Inferior parietal cortex (tissue), 1 donor: ENCODE measurements at regions not wholly inside any gene's neighbourhood (a gene's known extent, or its start where the extent isn't known, plus 50 kb on each side); places are given as distances from the start of the nearest gene placed in this dataset.

Source experiments
- DNase-seq: peaks from one replicate; pipeline ENCODE4 v3.0.0-alpha.2; 2016; ENCODE audit errors: extremely low spot score

DNA sequence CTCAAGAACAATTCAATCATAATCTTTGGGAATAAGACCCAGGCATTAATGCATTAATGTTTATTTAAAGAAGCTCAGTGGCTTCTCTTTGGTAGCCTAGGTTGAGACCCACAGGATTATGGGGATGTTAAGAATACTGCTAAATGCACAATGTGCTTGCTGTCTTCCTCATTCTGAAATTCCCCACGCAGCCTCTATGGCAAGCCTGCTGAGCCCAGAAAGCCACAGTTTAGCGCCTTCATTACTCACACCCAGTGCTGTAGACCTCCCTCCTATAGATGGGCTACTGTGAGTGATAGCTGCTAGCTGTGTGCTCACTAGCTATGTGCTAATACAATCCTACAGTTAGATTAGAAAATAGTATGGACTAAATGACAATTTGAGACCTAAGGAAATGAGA lies 90.6 kb downstream of the TNFSF13B start:
- DNase-seq: no peak

DNA sequence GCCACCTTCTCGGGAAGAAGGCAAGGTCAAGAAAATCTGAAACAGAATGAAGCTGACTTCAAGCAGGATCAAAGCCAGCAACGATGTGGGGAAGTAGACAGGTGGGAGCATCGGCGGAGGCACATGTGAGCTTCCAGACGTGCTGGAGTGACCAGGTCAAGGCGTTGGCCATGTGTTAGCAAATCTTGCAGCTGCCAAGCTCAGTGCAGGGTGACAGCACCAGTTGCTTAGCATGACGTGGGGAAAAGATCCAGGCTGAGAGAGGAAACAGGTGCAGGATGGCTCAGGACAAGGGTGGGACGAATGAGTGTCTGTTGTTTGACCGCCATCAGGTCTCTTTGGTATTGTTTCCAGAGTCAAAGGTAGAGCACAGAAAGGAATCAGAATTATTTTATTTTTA lies 92.3 kb downstream of the TNFSF13B start:
- DNase-seq: no peak

DNA sequence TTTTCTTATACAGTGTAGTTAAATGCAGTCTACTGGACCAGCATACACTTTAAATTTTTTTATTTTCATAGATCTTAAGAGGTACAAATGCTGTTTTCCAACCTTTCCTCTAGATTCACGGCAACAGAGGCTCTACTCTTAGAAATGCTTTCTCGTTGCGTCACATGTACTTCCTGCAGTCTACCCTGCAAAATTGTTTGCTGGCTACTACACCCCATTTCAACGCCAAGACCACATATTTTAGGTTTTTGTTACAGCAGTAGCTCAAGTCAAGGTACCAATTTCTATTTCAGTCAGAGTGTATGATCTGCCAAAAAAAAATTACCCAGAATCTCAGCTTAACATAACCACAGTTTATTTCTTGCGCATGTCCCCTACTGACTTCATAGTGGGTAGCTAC lies 94.1 kb downstream of the TNFSF13B start:
- DNase-seq: no peak

DNA sequence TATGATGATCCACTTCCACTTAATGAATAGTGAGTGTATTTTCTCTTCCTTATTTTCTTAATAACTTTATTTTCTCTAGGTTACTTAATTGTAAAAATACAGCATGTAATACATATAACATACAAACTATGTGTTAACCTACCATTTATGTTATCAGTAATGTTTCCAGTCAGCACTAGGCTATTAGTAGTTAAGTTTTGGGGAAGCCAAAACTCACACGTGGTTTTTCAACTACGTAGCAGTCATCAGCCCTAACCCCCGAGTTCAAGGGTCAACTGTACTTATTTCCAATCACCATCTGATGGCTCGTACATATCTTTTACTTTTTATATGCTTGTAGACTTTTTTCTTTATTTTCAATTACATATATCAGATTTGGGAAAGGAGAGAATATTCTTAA lies 95.7 kb downstream of the TNFSF13B start:
- no peak for DNase-seq

DNA sequence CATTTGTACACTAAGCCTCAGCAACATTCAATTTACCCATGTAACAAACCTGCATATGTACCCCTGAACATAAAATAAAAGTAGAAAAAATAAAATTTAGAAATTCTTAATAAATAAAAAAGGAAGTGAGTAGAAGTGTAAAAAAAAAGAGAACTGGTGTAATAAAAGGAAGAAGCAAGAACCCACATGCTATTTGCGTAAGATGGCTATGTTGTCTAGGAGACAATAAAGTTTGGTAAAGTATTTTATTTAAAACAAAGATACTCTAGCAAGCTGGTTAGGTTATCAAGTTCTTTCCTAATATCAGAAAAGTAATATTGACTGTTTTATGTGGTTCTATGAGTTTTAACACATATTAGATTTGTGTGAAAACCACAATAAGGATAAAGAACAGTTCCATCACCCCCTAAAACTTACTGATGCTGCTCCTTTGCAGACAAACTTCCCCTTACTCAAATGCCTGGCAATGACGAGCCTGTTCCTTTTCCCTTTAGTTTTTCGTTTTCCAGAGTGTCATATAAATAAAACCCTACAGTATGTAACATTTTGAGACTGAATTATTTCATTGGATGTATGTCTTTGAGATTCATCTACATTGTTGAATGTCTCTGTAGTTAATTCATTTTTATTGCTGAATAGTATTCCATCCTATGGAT lies 98.9 kb downstream of the TNFSF13B start:
- DNase-seq: no peak

DNA sequence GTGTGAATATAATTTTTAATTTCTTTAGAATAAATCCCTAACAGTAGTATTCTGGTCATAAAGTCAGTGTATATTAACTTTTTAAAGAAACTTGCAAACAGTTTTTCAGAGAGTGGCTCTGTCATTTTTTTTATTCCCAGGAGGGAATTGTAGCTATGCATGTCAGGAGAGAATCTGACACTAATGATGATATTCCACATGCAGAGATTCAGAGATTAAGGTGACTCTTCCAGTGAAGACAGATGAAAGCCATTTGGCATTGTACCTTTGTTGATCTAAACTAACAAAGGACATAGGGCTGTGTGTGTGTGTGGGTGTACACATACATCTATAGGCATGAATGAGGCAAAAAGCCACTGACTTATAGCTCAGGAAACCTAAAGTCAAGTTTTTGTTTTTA lies 99.9 kb downstream of the TNFSF13B start:
- DNase-seq: no peak

DNA sequence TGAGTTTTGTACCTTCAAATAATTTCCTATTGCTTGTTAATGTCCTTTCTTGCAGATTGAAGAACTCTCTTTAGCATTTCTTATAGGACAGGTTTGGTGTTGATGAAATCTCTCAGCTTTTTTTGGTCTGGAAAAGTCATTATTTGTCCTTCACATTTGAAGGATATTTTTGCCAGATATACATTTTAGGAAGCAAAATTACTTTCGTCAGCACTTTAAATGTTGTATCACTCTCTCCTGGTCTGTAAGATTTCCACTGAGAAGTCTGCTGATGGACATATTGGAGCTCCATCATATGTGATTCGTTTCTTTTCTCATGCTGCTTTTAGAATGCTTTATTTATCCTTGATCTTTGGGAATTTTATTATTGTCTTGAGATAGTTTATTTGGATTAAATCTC lies 105.5 kb downstream of the TNFSF13B start:
- no peak for DNase-seq

DNA sequence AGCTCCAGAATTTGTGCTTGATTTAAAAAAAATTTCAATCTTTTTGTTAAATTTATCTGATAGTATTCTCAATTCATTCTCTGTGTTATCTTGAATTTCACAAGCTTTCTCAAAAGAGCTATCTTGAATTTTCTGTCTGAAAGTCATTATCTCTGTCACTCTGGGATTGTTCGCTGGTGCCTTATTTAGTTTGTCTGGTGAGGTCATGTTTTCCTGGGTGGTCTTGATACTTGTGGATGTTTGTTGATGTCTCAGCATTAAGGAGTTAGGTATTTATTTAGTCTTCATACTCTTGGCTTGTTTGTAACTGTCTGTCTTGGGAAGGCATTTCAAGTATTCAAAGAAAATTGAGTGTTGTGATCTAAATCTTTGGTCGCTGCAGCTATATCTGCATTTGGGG lies 106.3 kb downstream of the TNFSF13B start:
- DNase-seq: no peak

DNA sequence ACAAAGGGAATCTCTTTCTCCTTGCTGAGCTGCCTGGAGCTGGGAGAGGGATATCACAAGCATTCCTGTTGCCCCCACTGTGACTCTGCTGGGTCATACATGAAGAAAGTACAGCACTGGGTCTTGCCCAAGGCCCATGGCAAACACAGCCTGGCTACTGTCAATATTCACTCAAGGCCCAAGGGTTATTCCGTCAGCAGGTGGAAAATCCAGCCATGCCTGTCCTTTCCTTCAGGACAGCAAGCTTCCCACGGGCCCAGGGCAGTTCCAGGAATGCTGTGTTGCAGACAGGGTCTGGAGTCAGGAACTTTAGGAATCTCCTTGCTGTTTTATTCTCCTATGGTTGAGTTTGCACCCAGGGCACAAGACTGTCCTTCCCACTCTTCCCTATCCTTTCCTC lies 106.8 kb downstream of the TNFSF13B start:
- no peak for DNase-seq

DNA sequence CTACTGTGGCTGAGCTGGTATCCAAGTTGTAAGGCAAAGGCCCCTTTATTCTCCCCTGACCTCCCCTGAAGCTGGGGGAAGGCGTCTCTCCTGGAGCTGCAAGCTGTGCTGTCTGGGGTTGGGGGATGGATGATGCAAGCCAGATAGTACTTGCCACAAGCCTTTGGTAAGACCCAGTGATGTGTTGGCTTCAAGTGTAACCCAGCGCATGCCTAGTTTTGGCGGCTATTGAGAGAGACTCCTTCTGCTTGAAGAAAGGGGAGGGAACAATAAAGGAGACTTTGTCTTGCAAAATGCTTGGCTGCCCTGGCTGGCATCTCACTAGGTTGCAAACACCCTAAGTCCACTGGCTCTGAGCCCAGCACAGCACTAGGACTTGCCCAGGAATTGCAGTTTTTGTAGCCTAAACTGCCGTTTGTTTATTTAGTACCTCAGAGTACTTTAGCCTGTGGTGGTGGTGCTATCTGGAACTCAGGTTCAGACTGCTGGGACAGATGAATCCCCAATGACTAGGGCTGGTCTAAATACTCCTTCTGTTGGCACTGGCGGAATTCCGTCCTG lies 108.2 kb downstream of the TNFSF13B start:
- DNase-seq: no peak

DNA sequence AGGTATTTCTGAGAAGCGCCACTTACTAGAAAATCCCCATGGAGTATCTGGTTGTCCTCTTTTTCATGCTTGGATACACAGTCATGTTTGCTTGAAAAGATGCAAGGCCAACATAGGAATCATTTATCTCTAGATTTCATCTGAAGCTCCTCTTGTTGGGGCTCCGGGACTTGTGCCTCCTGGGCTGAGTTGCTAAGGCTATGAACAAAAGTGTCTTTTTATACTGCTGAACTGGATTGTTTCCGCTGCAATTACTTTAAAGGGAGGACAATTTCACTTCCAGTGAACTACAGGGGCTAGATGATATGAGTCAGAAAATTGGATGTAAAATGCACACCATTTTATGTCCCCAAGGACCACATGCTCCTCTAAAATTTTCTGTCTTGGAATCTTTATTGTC lies 114.1 kb downstream of the TNFSF13B start:
- DNase-seq: no peak

DNA sequence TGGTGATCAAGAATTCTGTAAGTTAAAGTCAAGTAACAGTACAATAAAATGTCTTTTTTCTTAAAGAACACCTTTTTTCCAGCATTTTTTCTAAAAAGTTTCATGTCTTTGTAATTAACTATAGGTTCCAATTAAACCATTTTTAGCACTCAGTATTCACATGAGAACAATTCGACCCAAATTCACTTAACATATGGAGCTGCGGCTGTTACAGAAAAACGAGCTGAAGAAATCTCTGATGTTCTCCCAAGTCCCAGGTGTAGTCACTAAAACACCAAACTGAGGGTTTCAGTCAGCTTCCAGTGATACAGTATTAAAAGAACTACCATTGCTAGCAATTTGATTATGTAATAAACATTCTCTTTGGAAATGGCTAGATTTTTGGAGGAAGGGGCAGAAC lies 117.6 kb downstream of the TNFSF13B start:
- DNase-seq: no peak

DNA sequence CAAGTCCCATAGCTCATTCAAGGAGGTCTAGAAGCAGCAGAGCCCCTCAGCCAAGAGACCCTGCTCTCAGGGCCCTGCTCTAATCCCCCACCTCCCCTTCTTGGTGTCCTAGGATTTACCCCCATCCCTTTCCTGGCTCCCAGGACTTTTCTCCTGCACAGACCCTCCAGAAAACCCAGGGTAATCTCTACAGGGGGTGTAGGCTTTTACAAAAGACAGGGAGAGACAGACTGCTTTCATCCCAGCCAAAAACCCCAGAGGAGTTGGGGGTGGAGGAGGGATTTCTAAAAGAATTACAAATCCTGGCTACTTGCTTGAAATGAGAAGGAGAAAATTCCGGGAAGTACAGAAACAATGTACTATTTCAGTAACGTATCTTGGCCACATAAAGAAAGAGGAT lies 133.3 kb downstream of the TNFSF13B start:
- no peak for DNase-seq

DNA sequence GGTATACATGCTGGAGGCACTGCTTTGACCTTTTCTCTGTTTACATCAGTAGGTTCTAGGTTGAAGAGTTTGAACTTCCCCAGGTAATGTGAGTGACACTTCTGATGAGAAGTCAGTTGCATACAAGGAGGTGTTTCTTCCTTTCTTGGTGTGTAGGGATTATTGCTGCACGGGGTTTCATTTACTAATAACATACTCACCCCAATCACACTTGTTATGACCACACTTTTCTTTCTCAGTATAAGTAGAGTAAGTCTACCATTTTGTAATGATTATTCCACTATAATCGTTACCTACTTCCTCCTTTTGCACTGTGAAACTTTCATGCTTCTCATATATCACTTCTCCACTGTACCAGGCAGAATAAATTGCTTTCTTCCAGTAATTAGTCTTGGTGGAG lies 138.0 kb downstream of the TNFSF13B start:
- DNase-seq: no peak

DNA sequence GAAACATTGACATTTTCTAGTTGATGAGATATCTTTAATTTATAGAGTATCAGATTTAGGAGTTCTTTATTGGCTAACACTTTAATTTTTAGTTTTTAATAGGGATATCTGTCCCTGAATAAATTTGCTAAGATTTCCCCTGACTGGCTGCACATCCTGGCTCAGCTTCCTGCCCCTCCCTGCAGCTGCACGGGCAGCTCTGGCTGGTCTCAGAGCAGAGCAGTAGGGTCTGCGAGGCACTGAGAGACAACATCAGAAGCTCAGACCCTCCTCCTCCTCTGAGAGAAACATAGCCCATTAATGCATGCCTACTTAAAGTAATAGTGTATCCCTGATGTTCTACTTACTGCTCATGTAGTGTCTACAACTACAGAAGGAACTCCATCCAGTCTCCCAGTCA lies 139.2 kb downstream of the TNFSF13B start:
- no peak for DNase-seq

DNA sequence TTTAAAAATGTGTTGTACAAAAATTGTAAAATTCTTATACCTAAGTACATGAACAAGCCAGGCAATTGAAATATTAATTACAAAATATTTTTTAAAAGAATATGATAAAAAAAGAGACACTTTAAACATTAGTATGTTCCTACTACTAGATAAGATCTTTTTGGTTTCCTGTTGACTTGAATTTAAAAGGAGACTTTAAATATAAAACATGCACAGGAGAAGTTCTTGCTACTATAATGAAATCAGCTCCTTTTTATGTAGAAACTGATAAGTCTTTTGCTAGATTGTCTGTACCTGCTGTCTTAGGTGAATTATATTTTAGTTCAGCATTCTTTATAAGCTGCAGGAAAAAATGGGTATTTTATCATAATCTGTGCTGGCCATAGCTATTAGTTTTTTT lies 140.2 kb downstream of the TNFSF13B start:
- DNase-seq: no peak

DNA sequence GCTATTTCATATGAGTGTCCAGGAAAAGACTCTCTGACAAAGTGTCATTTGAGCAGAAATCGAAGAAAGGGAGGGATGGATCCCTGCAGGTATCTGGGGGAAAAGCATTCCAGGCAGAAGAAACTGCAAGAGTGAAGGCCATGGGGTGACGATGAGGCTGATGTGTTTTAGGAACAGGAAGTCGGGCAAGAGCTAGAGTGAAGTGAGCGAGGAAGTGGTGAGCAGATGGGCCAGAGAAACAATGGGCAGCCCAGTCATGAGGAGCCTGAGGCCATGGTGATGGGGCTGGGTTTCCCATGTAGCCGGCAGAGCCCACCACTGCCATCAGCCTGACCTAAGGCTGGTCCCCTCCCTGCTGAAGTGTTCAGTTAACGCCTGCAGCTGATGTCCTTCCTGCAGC lies 150.2 kb downstream of the TNFSF13B start:
- no peak for DNase-seq

DNA sequence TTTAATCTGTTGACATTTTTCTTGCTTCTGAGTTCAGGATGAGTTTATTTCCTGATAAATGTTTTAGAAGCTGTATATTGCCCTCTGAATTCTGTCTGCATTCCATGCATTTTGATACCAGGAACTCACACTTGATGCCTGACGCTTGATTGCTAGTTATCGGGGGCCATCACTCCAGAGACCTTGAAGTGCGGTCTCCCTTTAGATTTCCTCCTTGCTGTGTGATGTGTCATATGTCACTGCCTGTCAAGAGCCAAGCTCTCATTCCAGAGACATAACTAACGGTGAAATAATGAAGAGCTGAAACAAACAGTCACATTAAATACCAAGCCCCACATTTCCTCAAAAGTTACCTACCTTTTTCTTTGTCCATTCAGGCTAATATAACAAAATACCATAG lies 155.5 kb downstream of the TNFSF13B start:
- no peak for DNase-seq

DNA sequence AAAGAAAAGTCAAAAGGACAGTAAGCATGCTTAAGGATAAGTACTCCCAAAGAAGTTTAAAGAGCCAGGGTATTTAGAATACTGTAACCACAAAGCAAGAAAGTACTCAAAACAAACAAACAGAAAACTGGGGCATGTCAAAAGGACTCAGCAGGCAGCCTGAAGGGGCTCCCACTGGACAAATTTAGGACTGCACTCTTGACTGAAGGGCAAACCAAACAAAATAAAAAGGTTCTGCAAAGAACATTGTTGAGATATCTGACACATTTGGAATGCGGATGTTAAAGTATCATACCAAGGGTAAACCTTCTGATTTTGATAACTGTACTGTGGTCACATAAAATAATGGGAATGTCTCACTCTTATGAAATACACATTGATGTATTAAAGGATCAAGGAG lies 157.4 kb downstream of the TNFSF13B start:
- DNase-seq: no peak

DNA sequence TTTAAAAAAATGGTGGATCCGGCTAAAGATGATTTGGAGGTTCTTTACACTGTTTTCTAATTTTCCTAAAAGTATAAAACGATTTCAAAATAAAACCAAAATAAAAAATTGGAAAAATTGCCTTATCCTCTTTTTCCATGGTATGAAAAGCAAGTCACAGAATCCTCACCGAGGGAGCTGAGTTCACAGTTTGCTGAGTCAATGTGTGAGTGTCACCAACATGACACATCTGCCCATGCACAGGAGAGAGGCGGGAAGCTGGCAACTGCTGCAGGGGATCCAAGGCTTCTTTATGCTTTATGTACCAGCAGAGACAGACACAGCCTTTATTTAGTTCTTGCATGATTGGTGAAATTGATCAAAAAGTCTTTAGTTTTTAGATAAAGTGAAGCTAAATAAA lies 157.8 kb downstream of the TNFSF13B start:
- no peak for DNase-seq

DNA sequence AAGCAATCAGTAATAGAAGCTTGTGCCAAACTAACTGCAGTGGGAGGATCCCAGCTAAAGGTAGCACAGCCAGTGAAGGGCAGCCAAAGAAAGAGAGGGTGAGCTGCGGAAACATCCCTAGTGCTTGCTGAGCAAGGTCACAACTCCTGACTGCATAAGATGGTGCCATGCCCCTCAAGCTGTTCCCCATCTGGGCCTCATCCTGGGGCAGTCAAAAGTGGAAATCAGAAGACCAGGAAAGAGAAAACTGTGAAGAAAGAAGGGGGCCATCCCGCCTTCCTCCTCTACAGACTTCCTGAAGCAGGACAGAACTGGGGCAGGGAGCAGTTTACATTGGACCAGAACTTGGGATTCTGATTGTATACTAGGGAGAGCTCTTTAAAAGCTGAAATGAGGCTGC lies 159.2 kb downstream of the TNFSF13B start:
- DNase-seq: no peak

DNA sequence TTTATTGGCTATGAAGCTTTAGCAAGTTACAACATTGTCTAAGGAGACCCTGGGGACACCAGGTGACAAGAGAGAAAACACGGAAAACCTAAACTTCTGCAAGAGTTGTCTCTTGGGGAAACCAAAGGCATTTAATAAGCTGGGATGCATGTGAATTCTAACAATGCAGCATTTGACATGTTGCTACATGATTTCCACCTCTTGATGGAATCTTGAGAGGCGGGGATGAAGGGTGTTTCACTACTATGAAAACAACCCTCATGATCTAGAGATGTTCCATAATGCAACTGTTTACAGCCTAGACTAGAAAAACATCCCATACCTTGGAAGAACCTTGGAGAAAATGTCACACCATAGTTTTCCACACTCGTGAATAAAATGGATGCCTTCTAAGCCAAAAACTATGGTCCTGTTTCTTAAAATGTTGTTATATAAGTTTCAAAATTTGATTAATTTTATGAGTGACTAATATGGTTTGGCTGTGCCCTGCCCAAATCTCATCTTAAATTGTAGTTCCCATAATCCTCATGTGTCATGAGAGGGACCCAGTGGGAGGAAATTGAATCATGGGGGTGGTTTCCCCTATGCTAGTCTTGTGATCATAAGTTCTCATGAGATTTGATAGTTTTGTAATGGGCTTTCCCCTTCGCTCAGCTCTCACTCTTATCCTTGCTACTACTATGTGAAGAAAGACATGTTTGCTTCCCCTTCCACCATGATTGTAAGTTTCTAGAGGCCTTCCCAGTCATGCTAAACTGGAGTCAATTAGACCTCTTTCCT lies 164.6 kb downstream of the TNFSF13B start:
- DNase-seq: no peak

DNA sequence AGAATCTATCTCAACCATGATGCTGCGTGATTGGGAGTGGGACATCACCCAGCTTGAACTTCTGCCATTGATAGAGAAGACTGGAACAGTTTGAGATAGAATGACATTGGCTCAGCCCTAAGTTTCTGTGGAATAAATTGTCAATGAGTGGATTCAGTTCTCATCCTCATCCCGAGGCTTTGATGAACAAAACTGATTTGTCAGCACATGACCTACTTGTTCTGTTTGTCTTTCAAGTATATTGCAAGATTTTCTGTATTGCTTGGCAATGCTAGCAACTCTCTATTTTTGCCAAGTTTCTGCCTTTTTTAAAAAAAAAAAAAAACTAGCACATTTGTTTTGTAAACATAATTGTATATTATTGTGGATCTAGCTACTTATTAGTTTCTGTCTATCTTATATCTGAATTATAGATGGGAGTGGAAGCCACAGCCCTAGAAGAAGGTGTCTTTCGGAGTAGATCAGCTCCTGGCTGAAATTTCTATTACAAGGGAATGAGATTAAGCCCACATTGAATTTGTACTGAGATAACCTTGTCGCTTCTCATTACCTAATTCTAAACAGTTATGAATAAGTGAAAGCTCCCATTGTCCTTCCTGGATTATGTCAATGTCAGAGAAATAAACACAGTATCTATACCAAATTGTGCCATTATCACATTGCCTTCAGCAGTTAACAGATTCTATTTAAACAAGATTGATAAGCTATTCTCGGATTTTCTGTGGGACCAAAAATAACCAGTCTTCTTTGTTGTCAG lies 166.1 kb downstream of the TNFSF13B start:
- DNase-seq: no peak
